HL-60 (cell line): ENCODE measurements at regions not wholly inside any gene's neighbourhood (a gene's known extent, or its start where the extent isn't known, plus 50 kb on each side); places are given as distances from the start of the nearest gene placed in this dataset.

Experiments used
- CTCF ChIP-seq: IDR thresholded peaks from one replicate; pipeline ENCODE4 v1.5.1; 2011; ENCODE audit warnings: low read length, control low read depth, inconsistent platforms; ENCODE audit not compliant: insufficient read depth
- GABPA ChIP-seq: IDR thresholded peaks from 2 replicates; pipeline ENCODE4 v1.6.1; 2012; ENCODE audit warnings: low read depth
- REST ChIP-seq: IDR thresholded peaks from 2 replicates; pipeline ENCODE4 v1.6.1; 2012; ENCODE audit warnings: low read depth; ENCODE audit not compliant: insufficient replicate concordance
- SPI1 ChIP-seq: IDR thresholded peaks from 2 replicates; pipeline ENCODE4 v1.6.1; 2012; ENCODE audit warnings: low read depth, mild to moderate bottlenecking, borderline replicate concordance

- TF ChIP-seq CTCF (no peak), REST (no peak), SPI1 (no peak), GABPA (no peak)
These were observed 51.1 kb upstream of the ADARB2 start for GRCh38 chr10:1788401-1788800.
